ENCODE measurements at regions not wholly inside any gene's neighbourhood (a gene's known extent, or its start where the extent isn't known, plus 50 kb on each side); places are given as distances from the start of the nearest gene placed in this dataset.

- CTCF ChIA-PET: no interaction called here
- DNase-seq: no peak
- no peak overlapping the region for H3K4me3 ChIP-seq (ENCODE audit: control insufficient read depth in 1 of 7, extremely low read depth in 1 of 7, insufficient read depth in 4 of 7, low read depth in 2 of 7, low read length in 6 of 7)
- no peak overlapping the region for H3K27ac ChIP-seq (ENCODE audit: insufficient read depth in 1 of 2, low read depth in 1 of 2, low read length in 2 of 2, poor library complexity in 1 of 2, severe bottlenecking in 2 of 2)
- no peaks in the 10 kb centered on the region for H3K4me1 ChIP-seq (ENCODE audit: control extremely low read depth in 1 of 4, control insufficient read depth in 4 of 4, insufficient read depth in 4 of 4, low read length in 3 of 4)
- POLR2A ChIA-PET: no interaction called here
- peaks cover 0 to 1% (median 0%) of the 10 kb centered on the region in 5 experiments for H3K27me3 ChIP-seq (replicated peaks in 2 of 5; ENCODE audit: control insufficient read depth in 4 of 5, insufficient read depth in 5 of 5, low read length in 4 of 5)
- H3K36me3 ChIP-seq (ENCODE audit: control insufficient read depth in 4 of 4, insufficient read depth in 4 of 4, low read length in 3 of 4): no peaks in the 10 kb centered on the region
- H3K9me3 ChIP-seq (ENCODE audit: control extremely low read depth in 1 of 5, control insufficient read depth in 4 of 5, insufficient read depth in 2 of 5, low read depth in 1 of 5, low read length in 4 of 5): no peaks in the 10 kb centered on the region
- WGBS (ENCODE audit: insufficient coverage): 86% methylated on average over 2 of the region's 2 CpGs
Measured at GRCh38 chr16:48950184-48950583, 331.5 kb downstream of the CBLN1 start.

GRCh38 chr16:48949636-48950035, 332.0 kb downstream of the CBLN1 start:
- DNase-seq: no peak
- Histone ChIP-seq H3K27me3 (replicated peaks in 2 of 5; ENCODE audit: control insufficient read depth in 4 of 5, insufficient read depth in 5 of 5, low read length in 4 of 5) (peaks cover 0 to 1% (median 0%) of the 10 kb centered on the region in 5 experiments), H3K4me3 (ENCODE audit: control insufficient read depth in 1 of 7, extremely low read depth in 1 of 7, insufficient read depth in 4 of 7, low read depth in 2 of 7, low read length in 6 of 7) (no peak overlapping the region), H3K36me3 (ENCODE audit: control insufficient read depth in 4 of 4, insufficient read depth in 4 of 4, low read length in 3 of 4) (no peaks in the 10 kb centered on the region), H3K27ac (ENCODE audit: insufficient read depth in 1 of 2, low read depth in 1 of 2, low read length in 2 of 2, poor library complexity in 1 of 2, severe bottlenecking in 2 of 2) (no peak overlapping the region), H3K4me1 (ENCODE audit: control extremely low read depth in 1 of 4, control insufficient read depth in 4 of 4, insufficient read depth in 4 of 4, low read length in 3 of 4) (no peaks in the 10 kb centered on the region), H3K9me3 (ENCODE audit: control extremely low read depth in 1 of 5, control insufficient read depth in 4 of 5, insufficient read depth in 2 of 5, low read depth in 1 of 5, low read length in 4 of 5) (no peaks in the 10 kb centered on the region)
- ChIA-PET POLR2A (no interaction called here), CTCF (no interaction called here)
- 90% methylated on average over 2 of the region's 2 CpGs for whole genome bisulfite sequencing (ENCODE audit: insufficient coverage)

GRCh38 chr16:48948911-48949310, 332.7 kb downstream of the CBLN1 start:
- H3K4me3 ChIP-seq (ENCODE audit: control insufficient read depth in 1 of 7, extremely low read depth in 1 of 7, insufficient read depth in 4 of 7, low read depth in 2 of 7, low read length in 6 of 7): no peak overlapping the region
- no peaks in the 10 kb centered on the region for H3K4me1 ChIP-seq (ENCODE audit: control extremely low read depth in 1 of 4, control insufficient read depth in 4 of 4, insufficient read depth in 4 of 4, low read length in 3 of 4)
- no peaks in the 10 kb centered on the region for H3K36me3 ChIP-seq (ENCODE audit: control insufficient read depth in 4 of 4, insufficient read depth in 4 of 4, low read length in 3 of 4)
- peaks cover 0 to 1% (median 0%) of the 10 kb centered on the region in 5 experiments for H3K27me3 ChIP-seq (replicated peaks in 2 of 5; ENCODE audit: control insufficient read depth in 4 of 5, insufficient read depth in 5 of 5, low read length in 4 of 5)
- H3K27ac ChIP-seq (ENCODE audit: insufficient read depth in 1 of 2, low read depth in 1 of 2, low read length in 2 of 2, poor library complexity in 1 of 2, severe bottlenecking in 2 of 2): no peak overlapping the region
- no peak for DNase-seq
- ChIA-PET POLR2A (no interaction called here), CTCF (no interaction called here)
- H3K9me3 ChIP-seq (ENCODE audit: control extremely low read depth in 1 of 5, control insufficient read depth in 4 of 5, insufficient read depth in 2 of 5, low read depth in 1 of 5, low read length in 4 of 5): no peaks in the 10 kb centered on the region
- WGBS (ENCODE audit: insufficient coverage): 93% methylated on average over 1 of the region's 3 CpGs

GRCh38 chr16:48947371-48947713, 334.3 kb downstream of the CBLN1 start:
- CTCF ChIA-PET: no interaction called here
- WGBS (ENCODE audit: insufficient coverage): 50% methylated on average over 3 of the region's 3 CpGs

GRCh38 chr16:48946686-48947370, 334.8 kb downstream of the CBLN1 start:
- Histone ChIP-seq H3K4me3 (ENCODE audit: control insufficient read depth in 1 of 7, extremely low read depth in 1 of 7, insufficient read depth in 4 of 7, low read depth in 2 of 7, low read length in 6 of 7) (no peak overlapping the region), H3K27ac (ENCODE audit: insufficient read depth in 1 of 2, low read depth in 1 of 2, low read length in 2 of 2, poor library complexity in 1 of 2, severe bottlenecking in 2 of 2) (no peak overlapping the region), H3K4me1 (ENCODE audit: control extremely low read depth in 1 of 4, control insufficient read depth in 4 of 4, insufficient read depth in 4 of 4, low read length in 3 of 4) (no peaks in the 10 kb centered on the region), H3K9me3 (ENCODE audit: control extremely low read depth in 1 of 5, control insufficient read depth in 4 of 5, insufficient read depth in 2 of 5, low read depth in 1 of 5, low read length in 4 of 5) (no peaks in the 10 kb centered on the region), H3K36me3 (ENCODE audit: control insufficient read depth in 4 of 4, insufficient read depth in 4 of 4, low read length in 3 of 4) (no peaks in the 10 kb centered on the region), H3K27me3 (replicated peaks in 2 of 5; ENCODE audit: control insufficient read depth in 4 of 5, insufficient read depth in 5 of 5, low read length in 4 of 5) (peaks cover 0 to 1% (median 0%) of the 10 kb centered on the region in 5 experiments)
- no peak for DNase-seq
- WGBS (ENCODE audit: insufficient coverage): 47% methylated on average over 4 of the region's 6 CpGs
- POLR2A ChIA-PET: no interaction called here
- CTCF ChIA-PET: no interaction called here

More at GRCh38 chr16:48947371-48947713, 334.3 kb downstream of the CBLN1 start:
- no peak overlapping the region for H3K27ac ChIP-seq (ENCODE audit: insufficient read depth in 1 of 2, low read depth in 1 of 2, low read length in 2 of 2, poor library complexity in 1 of 2, severe bottlenecking in 2 of 2)
- no peaks in the 10 kb centered on the region for H3K4me1 ChIP-seq (ENCODE audit: control extremely low read depth in 1 of 4, control insufficient read depth in 4 of 4, insufficient read depth in 4 of 4, low read length in 3 of 4)
- no peaks in the 10 kb centered on the region for H3K9me3 ChIP-seq (ENCODE audit: control extremely low read depth in 1 of 5, control insufficient read depth in 4 of 5, insufficient read depth in 2 of 5, low read depth in 1 of 5, low read length in 4 of 5)
- POLR2A ChIA-PET: no interaction called here
- peaks cover 0 to 1% (median 0%) of the 10 kb centered on the region in 5 experiments for H3K27me3 ChIP-seq (replicated peaks in 2 of 5; ENCODE audit: control insufficient read depth in 4 of 5, insufficient read depth in 5 of 5, low read length in 4 of 5)
- no peaks in the 10 kb centered on the region for H3K36me3 ChIP-seq (ENCODE audit: control insufficient read depth in 4 of 4, insufficient read depth in 4 of 4, low read length in 3 of 4)
- no peak overlapping the region for H3K4me3 ChIP-seq (ENCODE audit: control insufficient read depth in 1 of 7, extremely low read depth in 1 of 7, insufficient read depth in 4 of 7, low read depth in 2 of 7, low read length in 6 of 7)
- DNase-seq: no peak

- no peak for DNase-seq
- Histone ChIP-seq H3K27ac (ENCODE audit: insufficient read depth in 1 of 2, low read depth in 1 of 2, low read length in 2 of 2, poor library complexity in 1 of 2, severe bottlenecking in 2 of 2) (no peak overlapping the region), H3K4me3 (ENCODE audit: control insufficient read depth in 1 of 7, extremely low read depth in 1 of 7, insufficient read depth in 4 of 7, low read depth in 2 of 7, low read length in 6 of 7) (no peak overlapping the region), H3K27me3 (replicated peaks in 2 of 5; ENCODE audit: control insufficient read depth in 4 of 5, insufficient read depth in 5 of 5, low read length in 4 of 5) (peaks cover 0 to 1% (median 0%) of the 10 kb centered on the region in 5 experiments), H3K36me3 (ENCODE audit: control insufficient read depth in 4 of 4, insufficient read depth in 4 of 4, low read length in 3 of 4) (no peaks in the 10 kb centered on the region), H3K4me1 (ENCODE audit: control extremely low read depth in 1 of 4, control insufficient read depth in 4 of 4, insufficient read depth in 4 of 4, low read length in 3 of 4) (no peaks in the 10 kb centered on the region), H3K9me3 (ENCODE audit: control extremely low read depth in 1 of 5, control insufficient read depth in 4 of 5, insufficient read depth in 2 of 5, low read depth in 1 of 5, low read length in 4 of 5) (no peaks in the 10 kb centered on the region)
- 57% methylated on average over 3 of the region's 3 CpGs for WGBS (ENCODE audit: insufficient coverage)
- ChIA-PET CTCF (no interaction called here), POLR2A (no interaction called here)
Measured at GRCh38 chr16:48942996-48943395, 333.0 kb upstream of the N4BP1 start.

- DNase-seq: no peak
- H3K27ac ChIP-seq (ENCODE audit: insufficient read depth in 1 of 2, low read depth in 1 of 2, low read length in 2 of 2, poor library complexity in 1 of 2, severe bottlenecking in 2 of 2): no peak overlapping the region
- WGBS (ENCODE audit: insufficient coverage): 92% methylated on average over 5 of the region's 5 CpGs
- ChIA-PET POLR2A (no interaction called here), CTCF (no interaction called here)
- H3K36me3 ChIP-seq (ENCODE audit: control insufficient read depth in 4 of 4, insufficient read depth in 4 of 4, low read length in 3 of 4): no peaks in the 10 kb centered on the region
- H3K9me3 ChIP-seq (ENCODE audit: control extremely low read depth in 1 of 5, control insufficient read depth in 4 of 5, insufficient read depth in 2 of 5, low read depth in 1 of 5, low read length in 4 of 5): peaks cover 0 to 8% (median 4%) of the 10 kb centered on the region in 5 experiments
- H3K27me3 ChIP-seq (replicated peaks in 2 of 5; ENCODE audit: control insufficient read depth in 4 of 5, insufficient read depth in 5 of 5, low read length in 4 of 5): no peaks in the 10 kb centered on the region
- no peaks in the 10 kb centered on the region for H3K4me1 ChIP-seq (ENCODE audit: control extremely low read depth in 1 of 4, control insufficient read depth in 4 of 4, insufficient read depth in 4 of 4, low read length in 3 of 4)
- H3K4me3 ChIP-seq (ENCODE audit: control insufficient read depth in 1 of 7, extremely low read depth in 1 of 7, insufficient read depth in 4 of 7, low read depth in 2 of 7, low read length in 6 of 7): no peak overlapping the region
Measured at GRCh38 chr16:48936811-48937210, 326.8 kb upstream of the N4BP1 start.

All from common myeloid progenitor, CD34-positive (primary cell).